CD14-positive monocyte (primary cell): ENCODE measurements at regions not wholly inside any gene's neighbourhood (a gene's known extent, or its start where the extent isn't known, plus 50 kb on each side); places are given as distances from the start of the nearest gene placed in this dataset.

Experiments
- DNase-seq, 3 donors: peaks; one replicate each; pipeline ENCODE4 v3.0.0-alpha.2; 2011 to 2022
- H2AFZ ChIP-seq: 2 replicates; pipeline ENCODE4 v1.6.0; 2012; ENCODE audit warnings: mild to moderate bottlenecking, low read depth, low read length, inconsistent platforms; ENCODE audit not compliant: insufficient read depth, poor library complexity, severe bottlenecking
- H3K27ac ChIP-seq, 2 donors: 1 replicate in 1 of 2; 2 replicates in 1 of 2; pipeline ENCODE4 v1.5.1; 2012 to 2013; ENCODE audit warnings: low read length in 2 of 2, control low read depth in 1 of 2, inconsistent platforms in 1 of 2, low read depth in 1 of 2, mild to moderate bottlenecking in 1 of 2
- H3K27me3 ChIP-seq, 2 donors: one replicate each; pipeline versions ENCODE4 v1.6.0 to v1.6.1; 2011 to 2013; ENCODE audit warnings: low read length in 2 of 2; ENCODE audit not compliant: control insufficient read depth in 2 of 2, insufficient read depth in 2 of 2
- H3K36me3 ChIP-seq, 2 donors: replicated peaks in 1 of 2; 1 replicate in 1 of 2; 2 replicates in 1 of 2; pipeline versions ENCODE4 v1.5.1 to v1.6.1; 2012 to 2013; ENCODE audit warnings: low read length in 2 of 2, control low read depth in 1 of 2, inconsistent platforms in 1 of 2, mild to moderate bottlenecking in 1 of 2; ENCODE audit not compliant: insufficient read depth in 2 of 2, control insufficient read depth in 1 of 2
- H3K4me1 ChIP-seq, 2 donors: 1 replicate in 1 of 2; 2 replicates in 1 of 2; pipeline versions ENCODE4 v1.5.1 to v1.6.1; 2012 to 2013; ENCODE audit warnings: low read length in 2 of 2, control low read depth in 1 of 2, inconsistent platforms in 1 of 2, mild to moderate bottlenecking in 1 of 2, moderate library complexity in 1 of 2; ENCODE audit not compliant: insufficient read depth in 2 of 2, control insufficient read depth in 1 of 2
- H3K4me2 ChIP-seq: replicated peaks from 2 replicates; pipeline ENCODE3; 2012; ENCODE audit warnings: low read length, moderate library complexity, mild to moderate bottlenecking; ENCODE audit not compliant: poor library complexity, severe bottlenecking; ENCODE audit errors: extremely low read depth
- H3K4me3 ChIP-seq, 3 experiments: fragments of 200-600 bp in 1 of 3; sonication (generic) in 1 of 3; replicated peaks in 1 of 3; 1 replicate in 2 of 3; 2 replicates in 1 of 3; pipeline ENCODE4 v1.5.1; 2011 to 2013; ENCODE audit warnings: low read length in 3 of 3, mild to moderate bottlenecking in 3 of 3, control low read depth in 2 of 3, low read depth in 2 of 3, inconsistent platforms in 1 of 3, moderate library complexity in 1 of 3
- H3K79me2 ChIP-seq: 2 replicates; pipeline ENCODE4 v1.6.0; 2012; ENCODE audit warnings: mild to moderate bottlenecking, control low read depth, inconsistent platforms, low read length, moderate library complexity; ENCODE audit not compliant: insufficient read depth
- H3K9ac ChIP-seq: 2 replicates; pipeline ENCODE4 v1.6.0; 2017; ENCODE audit warnings: low read length, mild to moderate bottlenecking; ENCODE audit not compliant: insufficient read depth, poor library complexity, severe bottlenecking
- H3K9me3 ChIP-seq, 2 donors: replicated peaks in 1 of 2; 1 replicate in 1 of 2; 2 replicates in 1 of 2; pipeline versions ENCODE4 v1.5.1 to v1.6.1; 2012 to 2013; ENCODE audit warnings: low read length in 2 of 2, control low read depth in 1 of 2; ENCODE audit not compliant: control insufficient read depth in 1 of 2, insufficient read depth in 1 of 2
- H4K20me1 ChIP-seq: 2 replicates; pipeline ENCODE4 v1.6.0; 2012; ENCODE audit warnings: mild to moderate bottlenecking, low read length, control low read depth, moderate library complexity; ENCODE audit not compliant: insufficient read depth
- H3K27ac Mint-ChIP-seq, 7 donors: one replicate each; pipeline ENCODE4 v1.8.0; 2020; ENCODE audit warnings: mild to moderate bottlenecking in 7 of 7, mixed read lengths in 7 of 7, moderate library complexity in 6 of 7, inconsistent platforms in 2 of 7
- H3K27me3 Mint-ChIP-seq, 3 donors: one replicate each; pipeline ENCODE4 v1.8.0; 2021 to 2022; ENCODE audit warnings: low read depth in 3 of 3, mild to moderate bottlenecking in 3 of 3, mixed read lengths in 3 of 3, moderate library complexity in 3 of 3, inconsistent platforms in 1 of 3
- H3K36me3 Mint-ChIP-seq, 2 donors: one replicate each; pipeline ENCODE4 v1.8.0; 2020; ENCODE audit warnings: mixed read lengths in 2 of 2, inconsistent platforms in 1 of 2, mild to moderate bottlenecking in 1 of 2
- H3K4me1 Mint-ChIP-seq: one replicate; pipeline ENCODE4 v1.8.0; 2020; ENCODE audit warnings: mild to moderate bottlenecking, mixed read lengths
- H3K4me3 Mint-ChIP-seq, 2 donors: one replicate each; pipeline ENCODE4 v1.8.0; 2020; ENCODE audit warnings: mild to moderate bottlenecking in 2 of 2, mixed read lengths in 2 of 2, moderate library complexity in 1 of 2
- H3K9me3 Mint-ChIP-seq, 7 donors: one replicate each; pipeline ENCODE4 v1.8.0; 2020 to 2022; ENCODE audit warnings: mixed read lengths in 7 of 7, mild to moderate bottlenecking in 6 of 7, moderate library complexity in 6 of 7, inconsistent platforms in 2 of 7
- WGBS: methylation state at CpG from one replicate; pipeline ENCODE4 v1.1.5; 2013; ENCODE audit warnings: missing lambda C conversion rate; ENCODE audit not compliant: insufficient coverage; 5-methylcytosine and 5-hydroxymethylcytosine counted together
- intact Hi-C, 2 donors: fragments of 100-400 bp; cut with micrococcal nuclease; formaldehyde crosslinking; loops; one replicate each; pipeline versions ENCODE4 v1.15.0 to v1.15.1; 2023
- TF ChIP-seq, protein P1 (sequence below): fragments of 200-600 bp; IDR thresholded peaks from one replicate; pipeline ENCODE4 v1.8.0; 2022; ENCODE audit warnings: antibody characterized with exemption, mild to moderate bottlenecking

DNA sequence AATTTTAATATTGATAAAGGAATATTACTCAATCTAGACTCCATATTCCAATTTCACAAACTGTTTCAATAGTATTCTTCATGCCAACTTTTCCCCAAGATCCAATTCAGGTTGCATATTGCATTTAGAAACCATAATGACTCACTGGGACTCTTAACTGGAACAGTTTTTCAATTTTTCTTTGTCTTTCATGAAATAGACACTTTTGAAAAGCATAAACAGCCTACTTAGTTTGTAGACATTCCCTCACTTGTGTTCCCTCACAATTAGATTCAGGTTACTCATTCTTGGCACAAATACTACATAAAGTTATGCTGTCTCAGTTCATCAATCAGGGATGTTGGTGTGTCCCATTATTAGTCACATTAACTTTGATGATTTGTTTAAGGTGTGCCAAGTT, 1768.4 kb upstream of the PIK3C3 start:
- TF ChIP-seq, protein P1, sequence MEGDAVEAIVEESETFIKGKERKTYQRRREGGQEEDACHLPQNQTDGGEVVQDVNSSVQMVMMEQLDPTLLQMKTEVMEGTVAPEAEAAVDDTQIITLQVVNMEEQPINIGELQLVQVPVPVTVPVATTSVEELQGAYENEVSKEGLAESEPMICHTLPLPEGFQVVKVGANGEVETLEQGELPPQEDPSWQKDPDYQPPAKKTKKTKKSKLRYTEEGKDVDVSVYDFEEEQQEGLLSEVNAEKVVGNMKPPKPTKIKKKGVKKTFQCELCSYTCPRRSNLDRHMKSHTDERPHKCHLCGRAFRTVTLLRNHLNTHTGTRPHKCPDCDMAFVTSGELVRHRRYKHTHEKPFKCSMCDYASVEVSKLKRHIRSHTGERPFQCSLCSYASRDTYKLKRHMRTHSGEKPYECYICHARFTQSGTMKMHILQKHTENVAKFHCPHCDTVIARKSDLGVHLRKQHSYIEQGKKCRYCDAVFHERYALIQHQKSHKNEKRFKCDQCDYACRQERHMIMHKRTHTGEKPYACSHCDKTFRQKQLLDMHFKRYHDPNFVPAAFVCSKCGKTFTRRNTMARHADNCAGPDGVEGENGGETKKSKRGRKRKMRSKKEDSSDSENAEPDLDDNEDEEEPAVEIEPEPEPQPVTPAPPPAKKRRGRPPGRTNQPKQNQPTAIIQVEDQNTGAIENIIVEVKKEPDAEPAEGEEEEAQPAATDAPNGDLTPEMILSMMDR, result no peak
- no peak overlapping the region for H3K9ac ChIP-seq
- peaks cover 0 to 9% (median 2%) of the 10 kb centered on the region in 7 donors for H3K9me3 Mint-ChIP-seq
- H3K36me3 ChIP-seq, result no peaks in the 10 kb centered on the region
- H3K9me3 ChIP-seq, result no peaks in the 10 kb centered on the region
- peaks cover 0 to 1% (median 0%) of the 10 kb centered on the region in 3 donors for H3K27me3 Mint-ChIP-seq
- H3K27ac Mint-ChIP-seq, result no peak overlapping the region
- H3K4me3 ChIP-seq, result no peak overlapping the region
- H4K20me1 ChIP-seq, result no peaks in the 10 kb centered on the region
- no peak overlapping the region for H3K27ac ChIP-seq
- no peaks in the 10 kb centered on the region for H3K36me3 Mint-ChIP-seq
- no peak overlapping the region for H3K4me2 ChIP-seq
- H3K27me3 ChIP-seq, result no peaks in the 10 kb centered on the region
- DNase-seq, result no peak
- no peaks in the 10 kb centered on the region for H3K4me1 ChIP-seq
- H3K4me3 Mint-ChIP-seq, result no peak overlapping the region
- no peaks in the 10 kb centered on the region for H3K79me2 ChIP-seq
- intact Hi-C loops, result no loop called here
- no peak overlapping the region for H2AFZ ChIP-seq
- no peaks in the 10 kb centered on the region for H3K4me1 Mint-ChIP-seq

DNA sequence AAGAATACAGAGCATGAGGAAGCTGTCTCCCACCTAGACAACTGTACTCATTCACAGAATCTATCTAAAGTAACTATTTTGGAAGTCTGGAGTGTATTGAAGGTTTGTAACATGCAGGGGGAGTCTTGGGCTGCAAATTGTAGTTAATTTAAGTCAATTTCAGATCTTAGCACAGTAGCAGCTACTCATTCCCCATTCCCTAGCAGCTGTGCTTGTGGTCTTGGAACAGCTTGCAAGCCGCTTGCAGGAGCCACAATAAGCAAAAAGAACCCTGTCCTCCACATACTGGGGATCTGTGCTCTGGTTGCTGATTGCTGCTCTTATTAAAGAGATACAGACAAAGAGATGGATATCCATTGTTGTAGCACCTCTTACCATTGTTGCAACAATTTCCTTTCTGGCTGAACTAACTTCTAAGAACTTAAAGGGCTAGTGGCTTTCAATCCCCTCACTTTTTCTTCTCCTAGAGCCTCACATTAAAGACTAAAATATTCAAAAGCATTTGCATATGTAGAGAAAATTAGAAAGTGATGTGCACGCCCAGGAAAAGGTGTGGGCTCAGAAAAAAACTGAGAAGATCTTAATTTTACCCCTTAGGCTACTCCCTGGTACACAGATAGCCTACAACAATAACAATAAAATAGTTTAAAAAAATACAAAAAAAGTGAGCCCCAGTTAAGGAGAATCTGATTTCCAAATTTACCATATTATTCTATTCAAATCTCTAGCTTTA, 1775.1 kb upstream of the PIK3C3 start:
- whole genome bisulfite sequencing, result 100% methylated on average over 1 of the region's 2 CpGs
- no peak overlapping the region for H3K27ac ChIP-seq
- H3K9me3 Mint-ChIP-seq, result peaks cover 0 to 9% (median 0%) of the 10 kb centered on the region in 7 donors
- no peaks in the 10 kb centered on the region for H3K27me3 Mint-ChIP-seq
- no peaks in the 10 kb centered on the region for H3K27me3 ChIP-seq
- H3K27ac Mint-ChIP-seq, result no peak overlapping the region
- TF ChIP-seq, protein P1, result no peak
- H3K4me1 ChIP-seq, result no peaks in the 10 kb centered on the region
- no peaks in the 10 kb centered on the region for H3K79me2 ChIP-seq
- DNase-seq, result no peak
- H3K9me3 ChIP-seq, result no peaks in the 10 kb centered on the region
- H3K9ac ChIP-seq, result no peak overlapping the region
- no peak overlapping the region for H3K4me3 ChIP-seq
- no peak overlapping the region for H3K4me2 ChIP-seq
- H4K20me1 ChIP-seq, result no peaks in the 10 kb centered on the region
- H3K4me1 Mint-ChIP-seq, result no peaks in the 10 kb centered on the region
- intact Hi-C loops, result no loop called here
- H3K36me3 ChIP-seq, result no peaks in the 10 kb centered on the region
- H3K4me3 Mint-ChIP-seq, result no peak overlapping the region
- no peaks in the 10 kb centered on the region for H3K36me3 Mint-ChIP-seq
- no peak overlapping the region for H2AFZ ChIP-seq
